ENCODE measurements at regions not wholly inside any gene's neighbourhood (a gene's known extent, or its start where the extent isn't known, plus 50 kb on each side); places are given as distances from the start of the nearest gene placed in this dataset.

DNA sequence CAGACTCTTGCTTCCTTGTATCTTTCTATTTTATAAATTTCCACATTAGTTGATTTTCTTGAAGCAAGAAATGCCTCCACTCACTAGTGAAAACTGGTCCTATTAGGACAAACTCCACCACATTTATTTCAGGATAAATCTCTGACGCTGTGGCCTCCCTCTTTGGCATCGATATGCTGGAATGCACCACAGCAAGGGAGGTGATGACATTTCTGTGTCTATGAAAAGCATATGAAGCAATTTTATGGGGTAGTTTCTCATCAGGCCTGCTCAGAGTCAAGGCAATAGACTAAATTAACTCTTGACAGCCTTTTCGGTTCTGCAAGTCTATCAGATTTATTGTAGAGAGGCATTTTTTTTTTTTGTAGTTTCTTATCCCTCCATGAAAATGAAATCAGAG is 304.4 kb downstream of the ZEB1 start:
- H3K27me3 Mint-ChIP-seq (ENCODE audit: low read depth), result peaks cover 7% of the 10 kb centered on the region
- H3K4me3 Mint-ChIP-seq, result no peak overlapping the region
- H3K4me1 Mint-ChIP-seq (ENCODE audit: low read depth), result no peaks in the 10 kb centered on the region
- H3K27ac Mint-ChIP-seq, result no peak overlapping the region
- peaks cover 29% of the 10 kb centered on the region for H3K9me3 Mint-ChIP-seq
- H3K36me3 Mint-ChIP-seq (ENCODE audit: low read depth), result peaks cover 3% of the 10 kb centered on the region

DNA sequence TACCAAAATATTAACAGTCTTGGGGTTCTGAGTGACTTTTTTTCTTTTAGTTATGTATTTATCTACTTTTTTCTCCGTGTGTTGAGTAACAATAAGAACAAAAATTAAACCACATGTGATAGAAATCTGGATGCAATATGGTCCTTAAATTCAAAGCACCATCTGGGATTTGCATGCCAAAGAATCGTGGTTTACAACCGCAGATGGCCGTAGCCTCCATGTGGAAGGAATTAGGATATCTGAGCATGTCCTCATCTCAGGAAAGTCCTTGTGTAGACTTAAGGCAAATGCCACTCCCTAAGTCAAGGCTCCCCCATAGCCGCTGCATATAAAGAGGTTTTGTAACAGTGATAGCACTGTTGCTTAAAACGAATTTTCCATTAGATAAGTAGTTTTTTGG is 304.0 kb downstream of the ZEB1 start:
- Mint-ChIP-seq H3K27ac (no peak overlapping the region), H3K9me3 (peaks cover 29% of the 10 kb centered on the region), H3K4me3 (no peak overlapping the region), H3K27me3 (ENCODE audit: low read depth) (peaks cover 4% of the 10 kb centered on the region), H3K36me3 (ENCODE audit: low read depth) (peaks cover 3% of the 10 kb centered on the region), H3K4me1 (ENCODE audit: low read depth) (no peaks in the 10 kb centered on the region)

DNA sequence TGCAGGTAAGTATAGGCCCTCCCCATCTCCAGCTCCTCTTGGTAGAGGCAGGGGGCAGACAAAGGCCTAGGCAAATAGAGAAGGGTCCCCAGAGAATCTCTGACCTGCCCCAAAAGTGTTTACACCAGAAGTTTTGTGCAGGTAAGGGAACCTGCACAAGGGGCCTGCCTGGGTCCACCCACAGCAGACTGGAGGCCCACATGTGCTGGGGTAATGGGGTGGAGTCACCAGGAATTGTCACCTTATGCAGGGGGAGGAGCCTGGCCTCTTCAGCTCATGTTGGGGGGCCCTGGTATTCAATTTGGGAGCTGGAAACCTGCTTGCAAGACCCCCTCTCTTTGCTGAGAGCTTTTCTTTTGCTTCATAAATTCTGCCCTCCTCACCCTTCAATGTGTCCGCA is 302.7 kb downstream of the ZEB1 start:
- no peak overlapping the region for H3K27ac Mint-ChIP-seq
- H3K4me1 Mint-ChIP-seq (ENCODE audit: low read depth), result peaks cover 2% of the 10 kb centered on the region
- peaks cover 3% of the 10 kb centered on the region for H3K36me3 Mint-ChIP-seq (ENCODE audit: low read depth)
- H3K27me3 Mint-ChIP-seq (ENCODE audit: low read depth), result peaks cover 6% of the 10 kb centered on the region
- peaks cover 29% of the 10 kb centered on the region for H3K9me3 Mint-ChIP-seq
- H3K4me3 Mint-ChIP-seq, result no peak overlapping the region

DNA sequence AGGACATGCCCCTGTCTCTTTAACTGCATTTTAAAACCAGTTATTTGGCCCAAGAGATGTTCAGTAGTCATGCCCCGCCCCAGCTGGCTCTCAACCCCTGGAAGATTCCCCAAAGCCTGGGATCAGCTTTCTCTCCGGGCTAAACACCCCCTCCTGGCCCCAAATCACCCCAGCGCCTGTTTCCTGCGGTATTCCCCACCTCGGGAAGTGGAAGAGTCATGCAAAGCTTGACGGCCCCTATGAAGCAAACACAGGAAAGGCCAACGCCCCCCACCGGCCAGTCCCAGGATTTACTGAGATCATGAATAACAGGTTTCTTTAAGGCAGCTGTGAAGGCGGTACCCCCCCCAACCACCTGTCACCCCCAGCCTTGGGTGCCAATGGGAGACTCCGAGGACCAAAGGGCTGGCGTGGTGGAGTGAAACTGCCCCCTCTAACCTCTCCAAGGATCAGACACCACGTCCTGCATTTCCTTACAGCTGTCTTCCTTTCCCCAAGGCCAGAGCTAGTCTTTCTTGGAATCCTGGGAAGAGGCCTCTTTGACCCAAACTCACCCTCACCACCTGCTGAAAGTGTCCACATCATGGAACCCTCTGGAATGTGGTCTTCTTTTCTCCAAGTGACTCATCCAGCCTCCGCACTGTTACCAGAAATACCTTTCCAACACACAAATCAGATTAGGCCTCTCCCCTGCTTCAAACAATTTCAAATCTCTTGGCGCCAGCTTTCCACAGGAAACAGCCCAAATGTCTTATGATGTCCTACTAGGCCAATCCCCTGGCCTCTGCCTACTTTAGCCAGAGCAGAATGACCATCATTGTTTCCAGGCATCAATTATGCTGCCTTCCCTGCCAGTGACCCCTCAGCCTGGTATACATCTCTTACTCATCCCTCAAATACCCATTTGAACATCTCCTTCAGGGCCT is 301.5 kb downstream of the ZEB1 start:
- Mint-ChIP-seq H3K36me3 (ENCODE audit: low read depth) (no peaks in the 10 kb centered on the region), H3K4me3 (no peak overlapping the region), H3K27me3 (ENCODE audit: low read depth) (peaks cover 11% of the 10 kb centered on the region), H3K9me3 (peaks cover 18% of the 10 kb centered on the region), H3K4me1 (ENCODE audit: low read depth) (peaks cover 2% of the 10 kb centered on the region), H3K27ac (no peak overlapping the region)

DNA sequence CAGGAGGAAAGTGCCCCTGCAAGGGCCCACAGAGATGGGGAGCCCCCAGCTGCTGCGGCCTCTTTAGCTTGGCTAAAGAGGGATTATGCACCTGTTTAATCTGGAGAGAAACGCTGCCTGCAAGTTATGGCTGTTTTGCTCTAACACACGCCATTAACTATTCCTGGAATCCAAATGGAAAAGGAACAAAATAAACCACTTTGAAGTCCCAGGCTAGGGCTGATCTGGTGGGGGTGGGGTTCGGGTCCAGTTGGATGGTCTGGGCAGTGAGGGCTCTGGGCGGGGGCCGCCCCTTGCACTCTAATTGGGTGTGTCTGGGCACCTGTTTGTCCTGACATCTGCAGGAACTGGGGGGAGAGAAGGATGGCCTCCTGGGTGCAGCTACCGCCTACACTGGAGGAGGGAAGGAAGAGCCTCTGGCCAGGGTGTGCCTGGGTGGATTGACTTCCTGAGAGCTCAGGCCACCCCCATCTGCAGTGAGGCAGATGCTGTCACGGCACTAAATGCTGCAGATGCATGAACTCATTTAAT is 300.6 kb downstream of the ZEB1 start:
- H3K36me3 Mint-ChIP-seq (ENCODE audit: low read depth), result no peaks in the 10 kb centered on the region
- H3K27me3 Mint-ChIP-seq (ENCODE audit: low read depth), result peaks cover 11% of the 10 kb centered on the region
- peaks cover 15% of the 10 kb centered on the region for H3K9me3 Mint-ChIP-seq
- no peak overlapping the region for H3K27ac Mint-ChIP-seq
- peaks cover 2% of the 10 kb centered on the region for H3K4me1 Mint-ChIP-seq (ENCODE audit: low read depth)
- no peak overlapping the region for H3K4me3 Mint-ChIP-seq

DNA sequence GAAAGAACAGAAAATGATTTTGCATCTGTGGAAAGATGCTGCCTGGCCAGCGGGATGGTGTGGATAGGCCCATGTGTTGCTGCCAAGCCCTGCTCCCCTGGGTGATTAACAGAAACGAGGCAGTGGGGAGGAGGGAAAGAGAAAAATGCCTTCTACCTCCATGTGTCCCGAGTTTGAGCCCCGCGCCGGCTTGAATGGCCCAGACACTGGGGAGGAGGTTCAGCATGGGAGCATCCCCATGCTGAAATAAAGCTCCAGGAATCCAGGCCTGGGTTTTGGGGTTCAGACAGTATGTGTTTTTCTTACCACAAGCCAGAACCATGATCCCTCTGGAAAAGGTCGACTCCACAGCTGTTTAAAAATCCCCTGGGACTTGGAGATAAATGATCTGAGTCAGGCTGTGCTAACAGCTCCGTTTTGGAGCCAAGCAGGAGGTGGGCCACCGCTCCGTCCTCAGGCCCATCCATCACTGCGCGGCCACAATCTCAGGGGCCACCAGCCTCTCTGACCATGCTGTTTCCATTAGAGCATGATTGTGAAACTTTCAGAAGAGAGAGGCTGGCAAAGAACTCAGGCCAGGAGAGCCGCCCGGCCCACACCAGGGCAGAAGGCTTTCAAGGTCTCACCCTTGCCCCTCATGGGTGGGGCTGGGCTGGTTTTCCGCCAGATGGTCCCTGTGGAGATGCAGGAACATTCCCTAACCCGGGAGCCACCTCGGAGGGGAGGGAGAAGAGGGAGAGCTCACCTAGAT is 299.7 kb downstream of the ZEB1 start:
- Mint-ChIP-seq H3K4me1 (ENCODE audit: low read depth) (peaks cover 2% of the 10 kb centered on the region), H3K27me3 (ENCODE audit: low read depth) (peaks cover 7% of the 10 kb centered on the region), H3K36me3 (ENCODE audit: low read depth) (no peaks in the 10 kb centered on the region), H3K9me3 (peaks cover 6% of the 10 kb centered on the region), H3K27ac (no peak overlapping the region), H3K4me3 (no peak overlapping the region)

DNA sequence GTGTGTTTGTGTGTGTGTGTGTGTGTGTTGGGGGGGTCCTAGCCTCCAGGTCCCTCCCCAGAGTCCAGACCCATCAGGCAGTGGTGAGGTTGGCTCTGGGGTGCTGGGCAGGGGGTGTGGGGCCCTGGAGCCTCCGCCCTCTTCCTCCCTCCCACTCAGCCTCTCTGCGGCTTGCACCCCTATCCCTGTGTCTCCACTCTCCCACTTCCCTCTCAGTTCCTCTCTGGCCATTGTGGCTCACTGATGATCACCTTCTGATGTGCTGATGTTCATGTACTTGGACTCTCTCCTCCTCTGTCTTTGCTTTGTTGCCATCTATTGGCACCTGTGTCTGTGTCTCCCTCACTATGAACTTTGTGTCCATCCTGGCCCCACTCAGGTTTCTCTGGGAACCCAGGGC is 298.7 kb downstream of the ZEB1 start:
- H3K4me1 Mint-ChIP-seq (ENCODE audit: low read depth), result peaks cover 2% of the 10 kb centered on the region
- peaks cover 5% of the 10 kb centered on the region for H3K9me3 Mint-ChIP-seq
- no peak overlapping the region for H3K4me3 Mint-ChIP-seq
- peaks cover 12% of the 10 kb centered on the region for H3K27me3 Mint-ChIP-seq (ENCODE audit: low read depth)
- H3K36me3 Mint-ChIP-seq (ENCODE audit: low read depth), result no peaks in the 10 kb centered on the region
- H3K27ac Mint-ChIP-seq, result no peak overlapping the region

DNA sequence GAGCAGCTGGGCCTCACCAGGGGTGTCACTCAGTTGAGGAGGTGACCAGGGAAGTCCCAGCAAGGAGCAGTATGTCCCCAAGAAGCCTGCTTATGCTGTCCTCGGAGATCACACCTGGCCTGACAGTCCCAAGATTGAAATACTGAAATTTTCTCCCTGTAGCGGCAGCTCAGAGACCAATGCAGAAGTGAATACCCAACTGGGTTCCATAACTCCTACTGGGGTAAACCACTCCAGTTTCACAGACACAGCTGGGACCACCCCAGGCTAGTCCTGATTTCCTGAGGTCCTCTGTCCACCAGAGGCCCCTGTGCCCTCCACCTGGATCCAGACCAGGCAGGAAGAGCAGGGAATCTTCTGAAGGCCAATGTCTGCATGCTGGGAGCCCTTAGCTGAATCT is 298.1 kb downstream of the ZEB1 start:
- Mint-ChIP-seq H3K4me1 (ENCODE audit: low read depth) (peaks cover 2% of the 10 kb centered on the region), H3K27me3 (ENCODE audit: low read depth) (peaks cover 12% of the 10 kb centered on the region), H3K9me3 (peaks cover 5% of the 10 kb centered on the region), H3K27ac (no peak overlapping the region), H3K36me3 (ENCODE audit: low read depth) (no peaks in the 10 kb centered on the region), H3K4me3 (no peak overlapping the region)

DNA sequence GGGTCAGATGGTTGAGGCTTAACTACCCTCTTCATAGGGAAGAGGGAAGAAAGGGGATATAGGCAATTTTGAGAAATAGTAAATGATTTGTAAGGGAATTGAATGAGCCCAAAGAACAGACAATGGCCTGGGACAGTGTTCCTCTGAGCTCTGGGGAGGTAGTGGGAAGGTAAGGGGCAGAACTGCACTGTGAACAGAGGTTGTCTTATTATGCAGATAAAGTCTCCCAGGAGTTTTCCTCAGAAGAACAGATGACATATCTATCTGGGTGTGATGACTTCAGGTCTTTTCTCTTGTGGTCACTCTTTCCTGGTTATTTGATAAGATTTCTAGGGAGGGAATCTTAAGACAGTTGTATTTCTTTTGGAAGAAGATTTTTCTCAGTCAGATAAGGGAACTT is 296.1 kb downstream of the ZEB1 start:
- H3K36me3 Mint-ChIP-seq (ENCODE audit: low read depth), result no peaks in the 10 kb centered on the region
- H3K27me3 Mint-ChIP-seq (ENCODE audit: low read depth), result peaks cover 16% of the 10 kb centered on the region
- H3K9me3 Mint-ChIP-seq, result peaks cover 5% of the 10 kb centered on the region
- H3K4me1 Mint-ChIP-seq (ENCODE audit: low read depth), result peaks cover 2% of the 10 kb centered on the region
- no peak overlapping the region for H3K27ac Mint-ChIP-seq
- H3K4me3 Mint-ChIP-seq, result no peak overlapping the region

DNA sequence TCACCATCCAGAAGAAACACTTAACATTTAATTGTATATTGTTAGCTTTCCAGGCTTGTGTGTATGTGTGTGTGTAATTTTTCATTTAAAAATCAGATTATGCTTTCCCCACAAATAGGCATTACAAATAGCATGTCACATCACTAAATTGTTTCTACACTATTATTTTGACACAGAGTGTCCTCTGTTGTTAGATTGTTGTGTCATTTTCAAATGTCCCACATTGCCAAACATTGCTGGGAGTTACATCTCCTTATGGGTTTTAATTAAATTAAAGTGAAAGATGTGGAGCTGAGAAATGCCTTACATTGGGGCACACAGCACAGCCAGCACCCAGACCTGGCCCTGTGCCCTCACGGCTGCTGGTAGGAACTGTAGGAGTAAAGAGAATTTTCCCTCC is 295.6 kb downstream of the ZEB1 start:
- Mint-ChIP-seq H3K4me3 (no peak overlapping the region), H3K36me3 (ENCODE audit: low read depth) (no peaks in the 10 kb centered on the region), H3K9me3 (peaks cover 5% of the 10 kb centered on the region), H3K27me3 (ENCODE audit: low read depth) (peaks cover 16% of the 10 kb centered on the region), H3K4me1 (ENCODE audit: low read depth) (peaks cover 2% of the 10 kb centered on the region), H3K27ac (no peak overlapping the region)

DNA sequence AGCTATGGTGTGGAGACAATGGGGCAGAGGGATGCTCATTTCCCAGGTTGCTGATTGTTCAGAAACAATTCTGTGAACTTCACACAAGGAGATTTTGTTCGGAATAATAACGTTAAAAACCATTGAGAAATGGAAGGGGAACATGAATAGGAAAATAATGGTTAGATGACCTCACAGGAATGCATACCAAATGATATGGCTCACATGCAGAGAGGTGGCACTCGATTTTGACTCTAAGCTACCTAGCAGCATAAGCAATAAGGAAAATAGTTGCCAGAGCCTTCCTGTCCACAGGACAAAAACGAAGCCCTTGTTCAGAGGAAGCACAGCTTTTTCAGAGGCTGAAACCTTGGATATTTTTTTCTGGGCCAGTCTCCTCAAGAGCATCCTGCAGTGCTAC is 293.1 kb downstream of the ZEB1 start:
- no peaks in the 10 kb centered on the region for H3K4me1 Mint-ChIP-seq (ENCODE audit: low read depth)
- peaks cover 5% of the 10 kb centered on the region for H3K9me3 Mint-ChIP-seq
- H3K27ac Mint-ChIP-seq, result no peak overlapping the region
- peaks cover 19% of the 10 kb centered on the region for H3K27me3 Mint-ChIP-seq (ENCODE audit: low read depth)
- H3K4me3 Mint-ChIP-seq, result no peak overlapping the region
- no peaks in the 10 kb centered on the region for H3K36me3 Mint-ChIP-seq (ENCODE audit: low read depth)

DNA sequence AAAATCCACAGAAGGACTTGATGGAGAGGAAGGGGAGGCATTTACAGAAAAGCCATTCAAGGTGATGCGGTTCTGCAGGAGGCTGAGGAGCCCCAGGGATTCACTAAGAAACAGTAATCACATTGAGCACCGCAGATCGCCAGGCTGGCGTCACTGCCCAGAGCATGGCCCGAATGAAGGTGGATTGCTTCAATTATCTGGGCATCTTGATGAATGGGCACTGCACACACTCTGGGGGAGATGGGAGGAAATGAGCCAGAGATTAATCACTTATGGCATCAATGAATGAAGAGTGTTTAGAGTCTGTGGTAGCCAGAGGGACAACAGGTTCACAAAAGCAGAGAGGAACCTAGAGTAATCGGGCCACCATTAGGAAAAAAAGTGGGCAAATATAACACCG is 292.1 kb downstream of the ZEB1 start:
- Mint-ChIP-seq H3K4me1 (ENCODE audit: low read depth) (no peaks in the 10 kb centered on the region), H3K4me3 (no peak overlapping the region), H3K27me3 (ENCODE audit: low read depth) (peaks cover 13% of the 10 kb centered on the region), H3K27ac (no peak overlapping the region), H3K36me3 (ENCODE audit: low read depth) (no peaks in the 10 kb centered on the region), H3K9me3 (peaks cover 5% of the 10 kb centered on the region)

DNA sequence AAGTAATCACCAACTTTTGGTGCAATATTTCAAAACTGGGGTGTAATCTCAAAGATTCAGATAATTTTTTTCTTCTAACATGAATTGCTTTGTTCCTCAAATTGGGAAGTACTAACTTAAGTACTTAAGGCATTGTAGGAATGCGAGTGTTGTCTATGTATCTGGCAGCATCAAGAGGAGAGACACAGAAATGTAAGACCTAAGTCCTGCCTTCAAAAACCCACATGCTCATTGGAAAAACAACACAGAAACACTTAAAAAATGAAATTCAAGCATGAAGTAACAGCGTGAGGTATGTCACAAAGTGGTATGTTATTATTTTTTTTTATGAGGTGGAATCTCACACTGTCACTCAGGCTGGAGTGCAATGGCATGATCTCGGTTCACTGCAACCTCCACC is 288.5 kb downstream of the ZEB1 start:
- H3K4me1 Mint-ChIP-seq (ENCODE audit: low read depth), result peaks cover 4% of the 10 kb centered on the region
- no peaks in the 10 kb centered on the region for H3K36me3 Mint-ChIP-seq (ENCODE audit: low read depth)
- H3K4me3 Mint-ChIP-seq, result no peak overlapping the region
- no peaks in the 10 kb centered on the region for H3K9me3 Mint-ChIP-seq
- no peak overlapping the region for H3K27ac Mint-ChIP-seq
- H3K27me3 Mint-ChIP-seq (ENCODE audit: low read depth), result peaks cover 7% of the 10 kb centered on the region

DNA sequence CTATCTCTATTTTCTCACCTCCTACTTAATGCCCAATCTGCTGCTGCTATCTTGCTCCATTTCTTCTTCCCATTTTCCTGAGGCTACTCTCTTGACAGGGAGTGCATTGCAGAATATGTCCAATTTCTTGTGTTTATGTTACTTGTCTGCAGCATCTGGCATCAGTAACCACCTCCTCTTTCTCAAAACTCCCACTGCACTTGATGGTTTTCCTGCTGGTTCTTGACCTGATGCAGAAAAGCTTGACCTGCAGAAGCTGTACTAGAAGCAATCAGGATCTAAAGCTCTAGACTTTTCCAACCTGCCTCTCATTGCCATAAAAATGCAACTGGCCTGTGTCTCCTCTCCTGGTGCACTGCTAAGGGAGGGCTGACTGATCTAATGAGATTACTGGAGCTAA is 287.8 kb downstream of the ZEB1 start:
- H3K4me1 Mint-ChIP-seq (ENCODE audit: low read depth), result peaks cover 4% of the 10 kb centered on the region

More for the DNA sequence above, 287.8 kb downstream of the ZEB1 start:
- H3K36me3 Mint-ChIP-seq (ENCODE audit: low read depth), result no peaks in the 10 kb centered on the region
- H3K27ac Mint-ChIP-seq, result no peak overlapping the region
- no peaks in the 10 kb centered on the region for H3K9me3 Mint-ChIP-seq
- H3K4me3 Mint-ChIP-seq, result no peak overlapping the region
- H3K27me3 Mint-ChIP-seq (ENCODE audit: low read depth), result peaks cover 7% of the 10 kb centered on the region

Measured in T-helper 1 cell treated with Interleukin-12 subunit alpha and Interleukin-12 subunit beta and Interleukin-4 antibody, amounts not matched to agents 30 μg/mL and 1 μg/mL, for 36 hours (primary cell).